Suprapubic skin (tissue), 4 donors: ENCODE measurements at regions not wholly inside any gene's neighbourhood (a gene's known extent, or its start where the extent isn't known, plus 50 kb on each side); places are given as distances from the start of the nearest gene placed in this dataset.

ENCODE experiments used
- DNase-seq, 2 donors: peaks; one replicate each; pipeline ENCODE4 v3.0.0-alpha.2; 2019; ENCODE audit warnings: low spot score in 2 of 2
- H3K27ac ChIP-seq: fragments of 200-600 bp; sonication (generic); one replicate; pipeline ENCODE4 v1.5.1; 2019
- H3K27me3 ChIP-seq: fragments of 200-600 bp; sonication (generic); one replicate; pipeline ENCODE4 v1.5.1; 2019
- H3K36me3 ChIP-seq: fragments of 200-600 bp; sonication (generic); one replicate; pipeline ENCODE4 v1.5.1; 2019
- H3K4me1 ChIP-seq: fragments of 200-600 bp; sonication (generic); one replicate; pipeline ENCODE4 v1.5.1; 2019
- H3K4me3 ChIP-seq: fragments of 200-600 bp; sonication (generic); one replicate; pipeline ENCODE4 v1.5.1; 2019; ENCODE audit warnings: mild to moderate bottlenecking
- H3K9me3 ChIP-seq: fragments of 200-600 bp; sonication (generic); one replicate; pipeline ENCODE4 v1.5.1; 2019
- EP300 ChIP-seq: sonication (generic); formaldehyde crosslinking; IDR thresholded peaks from one replicate; pipeline ENCODE4 v1.6.1; 2017; ENCODE audit warnings: antibody characterized with exemption
- POLR2A ChIP-seq, 2 donors: fragments of 450-650 bp; IDR thresholded peaks; one replicate each; pipeline ENCODE4 v1.6.1; 2017; ENCODE audit warnings: antibody characterized with exemption in 2 of 2, mild to moderate bottlenecking in 2 of 2, moderate library complexity in 2 of 2
- POLR2AphosphoS5 ChIP-seq, 3 donors: sonication (generic); formaldehyde crosslinking; IDR thresholded peaks; one replicate each; pipeline ENCODE4 v1.6.1; 2017; ENCODE audit warnings: antibody characterized with exemption in 3 of 3
- WGBS: methylation state at CpG from one replicate; pipeline ENCODE4 v1.1.5; 2018; 5-methylcytosine and 5-hydroxymethylcytosine counted together
- TF ChIP-seq, protein P1 (sequence below), 2 donors: fragments of 200-600 bp in 1 of 2; fragments of 450-650 bp in 1 of 2; sonication (generic) in 1 of 2; IDR thresholded peaks; one replicate each; pipeline ENCODE4 v1.5.1; 2016 to 2019; ENCODE audit warnings: antibody characterized with exemption in 2 of 2, mild to moderate bottlenecking in 1 of 2, moderate library complexity in 1 of 2

DNA sequence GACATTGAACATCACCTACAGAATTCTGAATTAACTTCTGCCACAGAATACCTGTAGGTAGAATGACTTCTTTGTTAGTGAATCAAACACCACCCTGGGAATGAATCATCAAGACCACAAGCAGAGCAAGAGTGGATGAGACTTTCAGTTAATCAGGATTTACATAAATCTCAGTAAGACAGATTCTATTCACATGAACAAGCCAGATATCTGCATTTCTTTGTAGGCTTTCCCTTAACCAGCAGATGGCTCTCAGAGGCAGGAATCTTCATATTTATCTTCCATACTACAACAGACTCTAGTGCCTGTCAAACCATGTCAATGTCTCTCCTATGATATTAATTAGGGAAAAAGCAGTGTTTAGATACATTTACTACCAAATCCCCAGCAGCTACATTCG is 412.1 kb downstream of the KLF12 start:
- no peaks in the 10 kb centered on the region for H3K27me3 ChIP-seq
- DNase-seq, result no peak
- no peaks in the 10 kb centered on the region for H3K4me1 ChIP-seq
- no peak overlapping the region for H3K4me3 ChIP-seq
- no peaks in the 10 kb centered on the region for H3K36me3 ChIP-seq
- 45% methylated on average over 1 of the region's 1 CpG for WGBS
- H3K27ac ChIP-seq, result no peak overlapping the region
- no peak for TF ChIP-seq EP300
- TF ChIP-seq, protein P1, sequence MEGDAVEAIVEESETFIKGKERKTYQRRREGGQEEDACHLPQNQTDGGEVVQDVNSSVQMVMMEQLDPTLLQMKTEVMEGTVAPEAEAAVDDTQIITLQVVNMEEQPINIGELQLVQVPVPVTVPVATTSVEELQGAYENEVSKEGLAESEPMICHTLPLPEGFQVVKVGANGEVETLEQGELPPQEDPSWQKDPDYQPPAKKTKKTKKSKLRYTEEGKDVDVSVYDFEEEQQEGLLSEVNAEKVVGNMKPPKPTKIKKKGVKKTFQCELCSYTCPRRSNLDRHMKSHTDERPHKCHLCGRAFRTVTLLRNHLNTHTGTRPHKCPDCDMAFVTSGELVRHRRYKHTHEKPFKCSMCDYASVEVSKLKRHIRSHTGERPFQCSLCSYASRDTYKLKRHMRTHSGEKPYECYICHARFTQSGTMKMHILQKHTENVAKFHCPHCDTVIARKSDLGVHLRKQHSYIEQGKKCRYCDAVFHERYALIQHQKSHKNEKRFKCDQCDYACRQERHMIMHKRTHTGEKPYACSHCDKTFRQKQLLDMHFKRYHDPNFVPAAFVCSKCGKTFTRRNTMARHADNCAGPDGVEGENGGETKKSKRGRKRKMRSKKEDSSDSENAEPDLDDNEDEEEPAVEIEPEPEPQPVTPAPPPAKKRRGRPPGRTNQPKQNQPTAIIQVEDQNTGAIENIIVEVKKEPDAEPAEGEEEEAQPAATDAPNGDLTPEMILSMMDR (IDR thresholded peaks at IDR 0.05), result no peak
- no peaks in the 10 kb centered on the region for H3K9me3 ChIP-seq

DNA sequence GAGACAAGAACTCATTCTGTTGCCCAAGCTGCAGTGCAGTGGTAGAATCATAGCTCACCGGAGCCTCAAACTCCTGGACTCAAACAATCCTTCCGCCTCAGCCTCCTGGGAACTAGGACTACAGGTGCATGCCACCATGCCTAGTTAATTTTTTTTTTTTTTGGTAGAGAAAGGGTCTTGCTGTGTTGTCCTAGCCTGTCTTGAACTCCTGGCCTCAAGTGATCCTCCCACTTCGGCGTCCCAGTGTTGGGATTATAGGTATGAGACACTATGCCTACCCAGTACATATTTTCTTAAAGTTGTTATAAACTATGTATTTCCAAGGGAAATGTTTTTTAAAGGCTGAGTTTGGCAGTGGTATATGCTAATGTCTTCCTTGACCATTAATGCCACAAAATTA is 412.6 kb downstream of the KLF12 start:
- TF ChIP-seq POLR2AphosphoS5 (IDR thresholded peaks at IDR 0.05) (no peak), POLR2A (IDR thresholded peaks at IDR 0.05) (no peak), EP300 (no peak)
- TF ChIP-seq, protein P1 (IDR thresholded peaks at IDR 0.05), result no peak
- 98% methylated on average over 4 of the region's 4 CpGs for WGBS
- no peak overlapping the region for H3K27ac ChIP-seq
- no peaks in the 10 kb centered on the region for H3K4me1 ChIP-seq
- H3K27me3 ChIP-seq, result no peaks in the 10 kb centered on the region
- no peaks in the 10 kb centered on the region for H3K9me3 ChIP-seq
- no peak overlapping the region for H3K4me3 ChIP-seq
- DNase-seq, result no peak
- no peaks in the 10 kb centered on the region for H3K36me3 ChIP-seq

DNA sequence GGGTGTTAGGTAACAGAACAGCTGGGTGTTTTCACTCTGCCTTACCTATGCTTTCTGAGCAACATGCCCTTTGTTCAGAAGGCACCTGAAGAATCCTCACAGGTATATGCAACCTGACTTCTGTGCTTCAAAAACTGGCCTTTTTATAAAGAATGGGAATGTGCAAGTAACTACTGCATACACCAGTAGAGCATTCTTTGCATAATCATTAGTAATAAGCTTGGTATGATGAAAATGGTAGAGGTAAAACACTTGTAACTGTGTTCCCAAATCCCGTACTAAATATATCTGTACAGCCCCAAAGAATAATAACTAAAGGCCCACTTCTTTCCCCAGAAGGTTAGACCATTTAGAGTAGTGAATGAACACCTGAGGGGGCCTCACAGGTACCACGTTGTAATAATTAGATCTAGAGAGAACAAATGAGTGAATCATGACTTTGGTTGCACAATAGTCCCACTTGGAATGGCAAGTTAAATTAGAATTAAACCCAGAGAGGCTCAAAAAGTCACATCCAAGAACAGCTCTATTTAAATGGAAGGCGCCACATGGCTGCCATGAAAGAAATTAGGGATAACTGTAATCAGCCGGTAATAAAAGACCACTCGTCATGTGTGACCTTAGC is 413.9 kb downstream of the KLF12 start:
- no peak for DNase-seq
- TF ChIP-seq POLR2AphosphoS5 (IDR thresholded peaks at IDR 0.05), result no peak
- TF ChIP-seq POLR2A (IDR thresholded peaks at IDR 0.05), result no peak
- TF ChIP-seq, protein P1 (IDR thresholded peaks at IDR 0.05), result no peak
- WGBS, result 86% methylated on average over 5 of the region's 5 CpGs

DNA sequence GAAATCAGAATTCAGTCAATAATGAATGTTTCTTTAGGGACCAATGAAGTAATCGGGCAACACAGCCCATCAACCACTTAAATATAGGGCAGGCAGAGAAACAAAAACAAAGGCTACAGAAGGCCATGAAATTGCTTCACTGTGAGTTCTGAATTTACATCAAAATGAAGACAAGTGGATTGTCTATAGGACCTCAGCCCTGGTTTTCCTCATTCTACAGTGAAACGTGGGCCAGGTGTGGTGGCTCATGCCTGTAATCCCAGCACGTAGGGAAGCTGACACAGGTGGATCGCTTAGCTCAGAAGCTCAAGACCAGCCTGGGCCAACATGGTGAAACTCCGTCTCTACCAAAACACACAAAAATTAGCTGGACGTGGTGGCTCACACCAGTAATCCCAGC is 416.0 kb downstream of the KLF12 start:
- WGBS, result 94% methylated on average over 6 of the region's 6 CpGs

More for the DNA sequence above, 413.9 kb downstream of the KLF12 start:
- no peaks in the 10 kb centered on the region for H3K9me3 ChIP-seq
- peaks cover 4% of the 10 kb centered on the region for H3K4me1 ChIP-seq
- H3K27me3 ChIP-seq, result no peaks in the 10 kb centered on the region
- no peak overlapping the region for H3K4me3 ChIP-seq
- no peaks in the 10 kb centered on the region for H3K36me3 ChIP-seq
- H3K27ac ChIP-seq, result no peak overlapping the region

DNA sequence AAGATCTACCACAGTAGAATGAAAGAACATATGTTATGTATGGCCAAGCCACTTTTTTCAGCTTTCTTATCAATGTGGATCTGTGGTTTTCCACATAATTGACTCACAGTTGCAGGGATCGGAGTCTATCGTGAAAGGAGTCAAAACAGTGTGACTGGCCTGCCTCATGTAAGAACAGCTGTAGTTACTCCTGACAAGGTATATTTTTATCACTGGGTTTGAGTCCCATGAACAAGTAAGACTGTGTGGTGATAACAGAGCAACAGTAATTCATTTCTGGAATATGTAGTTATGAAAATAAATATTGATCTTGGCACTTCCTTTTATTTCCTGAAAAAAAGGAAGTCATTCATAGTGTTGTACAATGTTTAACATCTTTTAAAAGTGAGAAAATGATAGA is 416.6 kb downstream of the KLF12 start:
- Histone ChIP-seq H3K27ac (no peak overlapping the region), H3K4me1 (peaks cover 4% of the 10 kb centered on the region), H3K4me3 (no peak overlapping the region), H3K36me3 (peaks cover 16% of the 10 kb centered on the region), H3K9me3 (no peaks in the 10 kb centered on the region), H3K27me3 (no peaks in the 10 kb centered on the region)
- TF ChIP-seq POLR2A (IDR thresholded peaks at IDR 0.05) (no peak), EP300 (no peak), POLR2AphosphoS5 (IDR thresholded peaks at IDR 0.05) (no peak)
- TF ChIP-seq, protein P1 (IDR thresholded peaks at IDR 0.05), result no peak
- 64% methylated on average over 2 of the region's 2 CpGs for WGBS
- no peak for DNase-seq

More for the DNA sequence above, 416.0 kb downstream of the KLF12 start:
- peaks cover 11% of the 10 kb centered on the region for H3K36me3 ChIP-seq
- H3K4me3 ChIP-seq, result no peak overlapping the region
- H3K9me3 ChIP-seq, result no peaks in the 10 kb centered on the region
- H3K4me1 ChIP-seq, result peaks cover 4% of the 10 kb centered on the region
- no peak overlapping the region for H3K27ac ChIP-seq
- no peak for DNase-seq
- TF ChIP-seq, protein P1 (IDR thresholded peaks at IDR 0.05), result no peak
- H3K27me3 ChIP-seq, result no peaks in the 10 kb centered on the region
